ENCODE measurements at regions not wholly inside any gene's neighbourhood (a gene's known extent, or its start where the extent isn't known, plus 50 kb on each side); places are given as distances from the start of the nearest gene placed in this dataset.
"Not testable (repeated sequence)": the region's sequence is repeated elsewhere in the genome, so short reads cannot be mapped to it uniquely, and the experiment has no call there.

- Histone ChIP-seq H3K4me2 (ENCODE audit: low read length) (no peak overlapping the region), H2BK5ac (ENCODE audit: low read length) (no peak overlapping the region), H3K4me3 (ENCODE audit: low read length) (no peak overlapping the region), H3K4me1 (ENCODE audit: control insufficient read depth, low read depth, low read length) (peaks cover 6% of the 10 kb centered on the region), H2BK120ac (ENCODE audit: low read depth, low read length) (no peak overlapping the region), H3K27ac (ENCODE audit: low read depth, low read length) (peak overlapping the region; percentile 56), H3K18ac (ENCODE audit: low read length) (no peak overlapping the region), H3K27me3 (ENCODE audit: insufficient read depth, low read length, poor library complexity) (no peaks in the 10 kb centered on the region), H4K8ac (ENCODE audit: low read depth, low read length) (no peak overlapping the region), H3K79me2 (ENCODE audit: control insufficient read depth, insufficient read depth, low read length) (no peaks in the 10 kb centered on the region), H3K79me1 (ENCODE audit: low read length) (no peaks in the 10 kb centered on the region), H3K9ac (ENCODE audit: low read length) (peak overlapping the region; percentile 26), H3K4ac (ENCODE audit: low read depth, low read length) (no peak overlapping the region), H3K23ac (ENCODE audit: low read length) (no peak overlapping the region), H4K5ac (ENCODE audit: low read length) (no peak overlapping the region), H2AK5ac (ENCODE audit: low read length) (no peak overlapping the region), H2BK15ac (replicated peaks; ENCODE audit: low read depth) (no peak overlapping the region), H3K56ac (ENCODE audit: low read length) (peak overlapping the region; percentile 75), H3K36me3 (ENCODE audit: control insufficient read depth, insufficient read depth, low read length) (no peaks in the 10 kb centered on the region)
- WGBS (ENCODE audit: extremely low coverage, insufficient coverage, low lambda C conversion rate): no CpG with 5 or more reads among the region's 11 CpGs
- peak; percentile 93 for DNase-seq
Observed at GRCh38 chr2:136319651-136320050, 201.7 kb upstream of the CXCR4 start.

- Histone ChIP-seq H3K36me3 (ENCODE audit: control insufficient read depth, insufficient read depth, low read length) (no peaks in the 10 kb centered on the region), H3K56ac (ENCODE audit: low read length) (peak overlapping the region; percentile 25), H2BK15ac (replicated peaks; ENCODE audit: low read depth) (no peak overlapping the region), H3K27ac (ENCODE audit: low read depth, low read length) (peak overlapping the region; percentile 56), H3K18ac (ENCODE audit: low read length) (no peak overlapping the region), H3K4me1 (ENCODE audit: control insufficient read depth, low read depth, low read length) (peaks cover 6% of the 10 kb centered on the region), H3K4me3 (ENCODE audit: low read length) (no peak overlapping the region), H4K5ac (ENCODE audit: low read length) (no peak overlapping the region), H3K23ac (ENCODE audit: low read length) (no peak overlapping the region), H3K27me3 (ENCODE audit: insufficient read depth, low read length, poor library complexity) (no peaks in the 10 kb centered on the region), H2BK120ac (ENCODE audit: low read depth, low read length) (no peak overlapping the region), H2BK5ac (ENCODE audit: low read length) (peak overlapping the region; percentile 79), H3K4ac (ENCODE audit: low read depth, low read length) (no peak overlapping the region), H2AK5ac (ENCODE audit: low read length) (no peak overlapping the region), H3K9ac (ENCODE audit: low read length) (no peak overlapping the region), H4K8ac (ENCODE audit: low read depth, low read length) (no peak overlapping the region), H3K79me1 (ENCODE audit: low read length) (no peaks in the 10 kb centered on the region), H3K79me2 (ENCODE audit: control insufficient read depth, insufficient read depth, low read length) (no peaks in the 10 kb centered on the region), H3K4me2 (ENCODE audit: low read length) (no peak overlapping the region)
- no CpG with 5 or more reads among the region's 2 CpGs for WGBS (ENCODE audit: extremely low coverage, insufficient coverage, low lambda C conversion rate)
- DNase-seq: peak; percentile 76
Observed at GRCh38 chr2:136319237-136319636, 201.3 kb upstream of the CXCR4 start.

GRCh38 chr2:136314240-136314639, 196.3 kb upstream of the CXCR4 start:
- no peak overlapping the region for H3K27ac ChIP-seq (ENCODE audit: low read depth, low read length)
- no peaks in the 10 kb centered on the region for H3K27me3 ChIP-seq (ENCODE audit: insufficient read depth, low read length, poor library complexity)
- DNase-seq: no peak
- H3K79me2 ChIP-seq (ENCODE audit: control insufficient read depth, insufficient read depth, low read length): no peaks in the 10 kb centered on the region
- H3K18ac ChIP-seq (ENCODE audit: low read length): no peak overlapping the region
- H3K4ac ChIP-seq (ENCODE audit: low read depth, low read length): no peak overlapping the region
- no peak overlapping the region for H3K4me3 ChIP-seq (ENCODE audit: low read length)
- H3K9ac ChIP-seq (ENCODE audit: low read length): no peak overlapping the region
- H2BK15ac ChIP-seq (replicated peaks; ENCODE audit: low read depth): no peak overlapping the region
- H3K23ac ChIP-seq (ENCODE audit: low read length): no peak overlapping the region
- H3K4me2 ChIP-seq (ENCODE audit: low read length): no peak overlapping the region
- H2BK120ac ChIP-seq (ENCODE audit: low read depth, low read length): no peak overlapping the region
- no peaks in the 10 kb centered on the region for H3K79me1 ChIP-seq (ENCODE audit: low read length)
- no peak overlapping the region for H2BK5ac ChIP-seq (ENCODE audit: low read length)
- H4K8ac ChIP-seq (ENCODE audit: low read depth, low read length): no peak overlapping the region
- H3K36me3 ChIP-seq (ENCODE audit: control insufficient read depth, insufficient read depth, low read length): no peaks in the 10 kb centered on the region
- H4K5ac ChIP-seq (ENCODE audit: low read length): no peak overlapping the region
- no peaks in the 10 kb centered on the region for H3K4me1 ChIP-seq (ENCODE audit: control insufficient read depth, low read depth, low read length)
- no peak overlapping the region for H2AK5ac ChIP-seq (ENCODE audit: low read length)
- H3K56ac ChIP-seq (ENCODE audit: low read length): no peak overlapping the region

GRCh38 chr2:136312568-136312967, 194.6 kb upstream of the CXCR4 start:
- H3K79me1 ChIP-seq (ENCODE audit: low read length); H3K4me1 ChIP-seq (ENCODE audit: control insufficient read depth, low read depth, low read length); H2BK120ac ChIP-seq (ENCODE audit: low read depth, low read length); H2BK5ac ChIP-seq (ENCODE audit: low read length); H3K27me3 ChIP-seq (ENCODE audit: insufficient read depth, low read length, poor library complexity); H2BK15ac ChIP-seq (replicated peaks; ENCODE audit: low read depth); H3K18ac ChIP-seq (ENCODE audit: low read length); H3K4me3 ChIP-seq (ENCODE audit: low read length); H3K27ac ChIP-seq (ENCODE audit: low read depth, low read length); H3K4me2 ChIP-seq (ENCODE audit: low read length); H4K5ac ChIP-seq (ENCODE audit: low read length); H2AK5ac ChIP-seq (ENCODE audit: low read length); H3K9ac ChIP-seq (ENCODE audit: low read length); H3K36me3 ChIP-seq (ENCODE audit: control insufficient read depth, insufficient read depth, low read length); H3K4ac ChIP-seq (ENCODE audit: low read depth, low read length); DNase-seq; H3K23ac ChIP-seq (ENCODE audit: low read length); H3K79me2 ChIP-seq (ENCODE audit: control insufficient read depth, insufficient read depth, low read length); H4K8ac ChIP-seq (ENCODE audit: low read depth, low read length); H3K56ac ChIP-seq (ENCODE audit: low read length): not testable (repeated sequence)
- WGBS (ENCODE audit: extremely low coverage, insufficient coverage, low lambda C conversion rate): no CpG with 5 or more reads among the region's 1 CpG

GRCh38 chr2:136310797-136311603, 193.1 kb upstream of the CXCR4 start:
- no peak overlapping the region for H2AK5ac ChIP-seq (ENCODE audit: low read length)
- H3K18ac ChIP-seq (ENCODE audit: low read length): no peak overlapping the region
- H3K4ac ChIP-seq (ENCODE audit: low read depth, low read length): no peak overlapping the region
- DNase-seq: no peak
- H3K56ac ChIP-seq (ENCODE audit: low read length): no peak overlapping the region
- H3K23ac ChIP-seq (ENCODE audit: low read length): no peak overlapping the region
- H2BK15ac ChIP-seq (replicated peaks; ENCODE audit: low read depth): no peak overlapping the region
- H4K5ac ChIP-seq (ENCODE audit: low read length): no peak overlapping the region
- H4K8ac ChIP-seq (ENCODE audit: low read depth, low read length): no peak overlapping the region
- no peaks in the 10 kb centered on the region for H3K36me3 ChIP-seq (ENCODE audit: control insufficient read depth, insufficient read depth, low read length)
- WGBS (ENCODE audit: extremely low coverage, insufficient coverage, low lambda C conversion rate): no CpG with 5 or more reads among the region's 11 CpGs
- H2BK120ac ChIP-seq (ENCODE audit: low read depth, low read length): no peak overlapping the region
- no peak overlapping the region for H3K4me2 ChIP-seq (ENCODE audit: low read length)
- H3K27ac ChIP-seq (ENCODE audit: low read depth, low read length): no peak overlapping the region
- no peaks in the 10 kb centered on the region for H3K27me3 ChIP-seq (ENCODE audit: insufficient read depth, low read length, poor library complexity)
- H3K4me3 ChIP-seq (ENCODE audit: low read length): no peak overlapping the region
- no peak overlapping the region for H3K9ac ChIP-seq (ENCODE audit: low read length)
- H3K79me1 ChIP-seq (ENCODE audit: low read length): no peaks in the 10 kb centered on the region
- H3K4me1 ChIP-seq (ENCODE audit: control insufficient read depth, low read depth, low read length): no peaks in the 10 kb centered on the region
- no peak overlapping the region for H2BK5ac ChIP-seq (ENCODE audit: low read length)
- H3K79me2 ChIP-seq (ENCODE audit: control insufficient read depth, insufficient read depth, low read length): no peaks in the 10 kb centered on the region

- Histone ChIP-seq H3K79me1 (ENCODE audit: low read length) (no peaks in the 10 kb centered on the region), H2BK120ac (ENCODE audit: low read depth, low read length) (no peak overlapping the region), H3K56ac (ENCODE audit: low read length) (no peak overlapping the region), H3K27ac (ENCODE audit: low read depth, low read length) (no peak overlapping the region), H2AK5ac (ENCODE audit: low read length) (no peak overlapping the region), H3K4ac (ENCODE audit: low read depth, low read length) (no peak overlapping the region), H3K36me3 (ENCODE audit: control insufficient read depth, insufficient read depth, low read length) (no peaks in the 10 kb centered on the region), H3K4me2 (ENCODE audit: low read length) (no peak overlapping the region), H3K18ac (ENCODE audit: low read length) (no peak overlapping the region), H2BK5ac (ENCODE audit: low read length) (no peak overlapping the region), H3K4me1 (ENCODE audit: control insufficient read depth, low read depth, low read length) (no peaks in the 10 kb centered on the region), H3K9ac (ENCODE audit: low read length) (no peak overlapping the region), H3K23ac (ENCODE audit: low read length) (no peak overlapping the region), H4K8ac (ENCODE audit: low read depth, low read length) (no peak overlapping the region), H4K5ac (ENCODE audit: low read length) (no peak overlapping the region), H3K4me3 (ENCODE audit: low read length) (no peak overlapping the region), H3K79me2 (ENCODE audit: control insufficient read depth, insufficient read depth, low read length) (no peaks in the 10 kb centered on the region), H3K27me3 (ENCODE audit: insufficient read depth, low read length, poor library complexity) (no peaks in the 10 kb centered on the region), H2BK15ac (replicated peaks; ENCODE audit: low read depth) (no peak overlapping the region)
- no peak for DNase-seq
- no CpG with 5 or more reads among the region's 10 CpGs for WGBS (ENCODE audit: extremely low coverage, insufficient coverage, low lambda C conversion rate)
Observed at GRCh38 chr2:136310005-136310495, 192.1 kb upstream of the CXCR4 start.
